ENCODE measurements at regions not wholly inside any gene's neighbourhood (a gene's known extent, or its start where the extent isn't known, plus 50 kb on each side); places are given as distances from the start of the nearest gene placed in this dataset.

GRCh38 chr18:51506811-51507210, 309.3 kb upstream of the MEX3C start:
- TF ChIP-seq EZH2 (IDR thresholded peaks at IDR 0.05; ENCODE audit: borderline replicate concordance, control insufficient read depth, low read depth, low read length) (no peak), CTCF (IDR thresholded peaks at IDR 0.05 in 2 of 3, conservative IDR thresholded peaks at IDR 0.05 in 1 of 3; ENCODE audit: control insufficient read depth in 2 of 3, extremely low read depth in 1 of 3, insufficient read depth in 1 of 3, low read depth in 3 of 3, low read length in 3 of 3) (no peak), POLR2AphosphoS2 (IDR thresholded peaks at IDR 0.05; ENCODE audit: low read depth, low read length) (no peak), POLR2AphosphoS5 (IDR thresholded peaks at IDR 0.05; ENCODE audit: low read length) (no peak), E2F4 (IDR thresholded peaks at IDR 0.05; ENCODE audit: low read depth, low read length) (no peak), JUND (IDR thresholded peaks at IDR 0.05; ENCODE audit: low read depth, low read length) (no peak), CBFB (IDR thresholded peaks at IDR 0.05; ENCODE audit: low read depth) (no peak), ATF2 (IDR thresholded peaks at IDR 0.05; ENCODE audit: low read length) (no peak)

All from GM12878 (cell line).